GM19468 (cell line): ENCODE measurements at regions not wholly inside any gene's neighbourhood (a gene's known extent, or its start where the extent isn't known, plus 50 kb on each side); places are given as distances from the start of the nearest gene placed in this dataset.
"Not testable (repeated sequence)": the region's sequence is repeated elsewhere in the genome, so short reads cannot be mapped to it uniquely, and the experiment has no call there.

Experiments used
- ATAC-seq: cut with Tn5 transposase; IDR thresholded peaks from one replicate; pipeline ENCODE4 v1.9.1; 2021; ENCODE audit warnings: mild to moderate bottlenecking, moderate library complexity, moderate number of reproducible peaks; ENCODE audit not compliant: unreplicated experiment; ENCODE audit errors: extremely low read depth

DNA sequence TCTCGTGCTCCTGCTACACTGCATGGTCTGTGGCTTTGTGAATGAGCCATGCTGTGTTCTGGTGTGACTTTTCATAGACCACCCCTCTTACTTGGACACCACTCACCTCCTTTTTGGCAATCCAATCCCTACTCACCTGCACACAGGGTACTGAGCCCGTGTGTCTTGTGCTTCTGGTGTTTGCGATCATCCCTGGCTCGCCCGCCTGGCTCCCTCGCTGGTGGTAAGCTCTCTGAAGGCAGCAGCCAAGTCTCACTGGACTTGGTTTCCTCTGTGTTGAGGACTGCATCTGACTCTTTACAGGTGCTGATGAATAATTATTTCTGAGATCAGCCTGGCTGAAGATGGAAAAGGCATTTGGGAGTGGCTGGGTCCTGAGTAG is 276.8 kb downstream of the TSN start:
- no peak for ATAC-seq

DNA sequence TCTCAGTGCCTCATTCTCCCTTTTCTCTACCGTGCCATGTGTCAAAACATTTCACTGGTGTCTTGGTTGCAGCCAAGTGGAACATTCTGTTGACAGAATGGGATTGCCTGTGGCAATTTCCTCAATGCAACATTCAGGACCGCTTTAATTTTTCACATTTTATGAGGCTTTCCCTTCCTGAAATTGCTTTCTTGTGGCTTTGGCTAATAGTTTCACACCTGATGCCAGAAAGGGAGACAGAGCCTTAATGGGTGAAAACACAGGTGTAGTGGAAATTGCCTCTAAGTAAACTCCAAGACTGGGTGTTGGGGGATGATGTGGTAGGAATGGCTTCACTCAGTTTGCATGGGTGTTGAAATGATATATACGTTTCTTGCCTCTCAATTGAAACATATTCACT is 278.3 kb downstream of the TSN start:
- no peak for ATAC-seq

DNA sequence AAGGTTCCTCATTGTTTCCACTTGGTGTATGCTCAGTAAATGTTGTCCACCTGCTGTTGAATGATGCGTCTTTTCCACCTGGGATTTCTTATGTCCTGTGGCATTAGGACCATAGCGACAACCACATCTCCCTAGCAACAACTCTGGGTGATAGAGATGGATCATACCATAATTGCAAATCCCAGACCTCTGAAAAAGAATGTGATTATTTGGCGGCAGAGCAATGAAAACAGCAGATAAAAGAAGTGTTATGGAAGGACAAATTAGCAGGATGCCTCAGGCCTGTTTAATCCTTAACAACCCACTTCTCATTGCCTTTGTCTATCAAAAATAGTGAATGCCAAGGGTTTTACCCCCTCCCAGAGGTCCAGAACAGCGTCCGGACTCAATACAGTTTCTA is 278.9 kb downstream of the TSN start:
- no peak for ATAC-seq

DNA sequence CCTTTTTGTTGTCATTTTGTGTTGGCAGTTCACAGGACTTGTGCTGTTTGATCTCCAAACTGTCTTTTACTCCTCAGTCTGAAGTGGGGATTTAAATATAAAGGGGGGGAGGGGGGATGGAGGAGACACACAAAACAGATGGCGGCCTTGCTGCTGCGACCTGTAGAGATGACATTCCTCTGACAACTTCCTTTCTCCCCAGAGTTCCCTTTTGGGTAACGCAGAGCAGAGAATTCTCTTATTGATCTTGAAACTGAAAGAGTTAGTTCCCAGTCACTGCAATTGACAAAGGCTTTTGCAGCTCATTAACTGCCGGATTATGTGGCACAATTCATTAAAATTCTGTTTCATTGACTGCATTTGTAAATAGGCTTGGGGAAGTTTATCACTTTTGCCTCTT is 279.3 kb downstream of the TSN start:
- no peak for ATAC-seq

DNA sequence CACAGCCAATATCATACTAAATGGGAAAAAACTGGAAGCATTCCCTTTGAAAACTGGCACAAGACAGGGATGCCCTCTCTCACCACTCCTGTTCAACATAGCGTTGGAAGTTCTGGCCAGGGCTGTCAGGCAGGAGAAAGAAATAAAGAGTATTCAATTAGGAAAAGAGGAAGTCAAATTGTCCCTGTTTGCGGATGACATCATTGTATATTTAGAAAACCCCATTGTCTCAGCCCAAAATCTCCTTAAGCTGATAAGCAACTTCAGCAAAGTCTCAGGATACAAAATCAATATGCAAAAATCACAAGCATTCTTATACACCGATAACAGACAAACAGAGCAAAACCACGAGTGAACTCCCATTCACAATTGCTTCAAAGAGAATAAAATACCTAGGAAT is 283.4 kb downstream of the TSN start:
- not testable (repeated sequence) for ATAC-seq

DNA sequence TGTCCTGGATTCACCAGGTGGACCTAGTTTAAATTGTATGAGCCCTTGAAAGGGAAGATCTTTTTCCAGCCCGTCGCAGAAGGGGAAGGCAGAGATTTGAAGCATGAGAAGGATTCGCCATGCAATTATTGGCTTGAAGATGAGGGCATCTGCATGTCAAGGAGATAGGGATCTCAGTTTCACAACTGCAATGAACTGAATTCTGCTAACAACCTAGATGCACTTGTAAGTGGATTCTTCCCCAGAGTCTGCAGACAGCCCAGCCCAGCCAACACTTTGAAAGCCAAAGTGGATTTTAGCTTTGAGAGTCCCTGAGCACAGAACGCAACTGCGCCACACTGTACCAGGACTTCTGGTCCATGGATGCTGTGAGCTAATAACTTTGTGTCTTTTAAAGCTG is 286.0 kb downstream of the TSN start:
- ATAC-seq, result no peak

DNA sequence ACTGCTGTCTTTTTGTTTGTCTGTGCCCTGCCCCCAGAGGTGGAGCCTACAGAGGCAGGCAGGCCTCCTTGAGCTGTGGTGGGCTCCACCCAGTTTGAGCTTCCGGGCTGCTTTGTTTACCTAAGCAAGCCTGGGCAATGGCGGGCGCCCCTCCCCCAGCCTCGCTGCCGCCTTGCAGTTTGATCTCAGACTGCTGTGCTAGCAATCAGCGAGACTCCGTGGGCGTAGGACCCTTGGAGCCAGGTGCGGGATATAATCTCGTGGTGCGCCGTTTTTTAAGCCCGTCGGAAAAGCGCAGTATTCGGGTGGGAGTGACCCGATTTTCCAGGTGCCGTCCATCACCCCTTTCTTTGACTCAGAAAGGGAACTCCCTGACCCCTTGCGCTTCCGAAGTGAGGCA is 296.2 kb downstream of the TSN start:
- not testable (repeated sequence) for ATAC-seq

DNA sequence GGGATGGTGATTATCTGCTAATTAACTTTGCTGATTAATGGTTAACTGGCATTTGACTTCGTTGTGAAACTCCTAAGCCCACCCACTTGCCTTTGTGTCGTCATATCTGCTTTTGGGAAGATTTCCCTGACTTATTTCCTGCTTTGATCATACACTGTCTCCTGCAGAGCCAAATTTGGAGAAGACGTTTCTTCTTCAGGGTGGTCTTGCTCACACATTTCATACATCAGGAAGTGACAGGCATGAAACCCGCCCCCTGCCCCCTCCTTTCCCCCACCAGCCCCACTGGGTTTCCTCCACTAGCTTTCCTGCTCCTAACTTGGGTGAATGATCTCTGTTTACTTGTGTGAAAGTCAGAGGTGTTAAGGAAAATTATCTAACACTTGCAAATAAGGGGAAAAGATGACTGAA is 300.1 kb downstream of the TSN start:
- ATAC-seq, result no peak

DNA sequence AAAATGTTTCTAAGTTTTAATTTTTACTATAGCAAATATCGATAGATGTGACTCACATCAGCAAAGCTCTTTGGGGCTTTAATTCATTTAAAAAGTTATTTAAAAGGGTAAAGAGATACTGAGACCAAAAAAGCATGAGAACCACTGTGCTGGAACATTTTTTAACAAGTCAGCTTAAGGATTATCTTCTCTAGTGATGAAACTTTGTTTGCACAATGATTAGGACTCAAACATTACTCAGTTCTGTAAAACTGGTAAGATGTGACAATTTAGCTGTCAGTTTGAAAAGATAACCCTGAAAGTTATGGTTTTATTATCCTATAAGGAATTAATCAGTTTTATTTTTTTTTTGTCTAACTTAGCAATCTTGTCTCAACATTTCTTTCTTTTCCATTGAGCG is 301.4 kb downstream of the TSN start:
- no peak for ATAC-seq

DNA sequence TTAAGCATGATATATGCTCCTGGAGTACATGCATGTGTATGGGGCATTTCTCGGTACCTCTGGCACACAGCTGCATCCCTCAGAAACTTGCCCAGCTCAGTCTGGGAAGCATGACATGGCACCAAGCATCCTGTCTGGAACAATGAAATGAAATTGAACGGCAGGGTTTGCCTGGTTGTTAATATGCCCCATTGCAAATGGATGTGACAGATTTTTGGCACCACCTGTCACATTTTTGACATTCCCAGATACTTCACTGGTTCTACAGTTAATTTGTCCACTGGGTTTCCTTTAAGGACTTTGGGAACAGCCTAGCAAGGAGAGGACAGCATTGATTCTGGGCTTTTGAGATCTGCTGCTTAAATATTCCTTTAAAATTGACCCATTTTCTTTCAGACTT is 305.8 kb downstream of the TSN start:
- no peak for ATAC-seq

DNA sequence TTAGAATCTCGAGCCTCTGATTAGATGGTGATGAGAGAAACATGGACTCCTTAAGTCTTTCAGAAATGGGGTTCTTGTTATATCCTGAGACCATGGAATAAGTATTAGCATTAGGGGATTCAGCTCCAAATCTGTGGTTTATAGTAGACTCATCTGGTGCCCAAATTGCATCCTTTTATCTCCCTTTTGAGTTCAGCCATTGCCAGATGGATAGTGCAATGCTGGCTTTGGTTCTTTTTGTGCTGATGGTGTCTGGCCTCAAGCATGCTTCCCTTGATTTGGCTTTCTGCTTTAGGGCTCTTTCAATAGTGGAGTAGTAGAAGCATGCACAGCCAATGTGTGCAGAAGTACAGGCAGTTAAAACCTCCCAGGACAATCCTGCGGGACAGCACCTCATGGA is 306.4 kb downstream of the TSN start:
- no peak for ATAC-seq

DNA sequence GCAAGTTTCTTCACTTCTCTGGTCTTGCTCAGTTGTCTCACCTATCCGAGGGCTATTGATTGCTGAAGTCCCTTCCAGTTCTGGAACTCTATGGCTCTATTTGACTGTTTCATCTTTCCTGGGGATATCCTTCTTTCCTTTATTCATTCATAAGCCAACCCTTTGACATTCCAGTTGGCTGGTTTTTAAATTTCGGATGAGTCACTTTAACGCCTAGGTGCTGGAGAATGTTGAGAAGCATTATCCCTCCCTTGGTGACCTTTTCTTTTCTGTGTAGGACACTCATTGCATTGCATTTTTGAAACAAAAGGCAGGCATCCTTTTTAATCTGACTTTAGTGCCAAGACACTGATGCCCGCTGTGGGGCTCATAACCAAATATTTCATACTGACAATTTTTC is 307.1 kb downstream of the TSN start:
- no peak for ATAC-seq

DNA sequence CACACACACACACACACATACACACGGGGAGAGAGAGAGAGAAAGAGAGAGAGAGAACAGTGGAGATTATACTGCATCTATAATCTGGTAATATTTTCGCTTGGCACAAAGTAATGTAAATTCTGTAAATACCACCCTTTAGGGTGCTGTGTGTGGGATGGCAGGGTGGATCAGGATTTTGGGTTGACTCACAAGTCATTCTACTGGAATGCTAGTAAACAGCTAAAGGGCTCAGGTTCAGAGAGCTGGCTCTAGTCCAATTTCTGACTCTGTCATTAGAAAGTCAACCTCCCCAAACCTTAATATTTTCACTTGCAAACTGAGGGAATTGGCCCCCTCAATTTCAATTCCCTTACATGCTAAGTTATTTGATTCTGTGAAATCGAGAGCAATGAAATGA is 308.3 kb downstream of the TSN start:
- no peak for ATAC-seq

DNA sequence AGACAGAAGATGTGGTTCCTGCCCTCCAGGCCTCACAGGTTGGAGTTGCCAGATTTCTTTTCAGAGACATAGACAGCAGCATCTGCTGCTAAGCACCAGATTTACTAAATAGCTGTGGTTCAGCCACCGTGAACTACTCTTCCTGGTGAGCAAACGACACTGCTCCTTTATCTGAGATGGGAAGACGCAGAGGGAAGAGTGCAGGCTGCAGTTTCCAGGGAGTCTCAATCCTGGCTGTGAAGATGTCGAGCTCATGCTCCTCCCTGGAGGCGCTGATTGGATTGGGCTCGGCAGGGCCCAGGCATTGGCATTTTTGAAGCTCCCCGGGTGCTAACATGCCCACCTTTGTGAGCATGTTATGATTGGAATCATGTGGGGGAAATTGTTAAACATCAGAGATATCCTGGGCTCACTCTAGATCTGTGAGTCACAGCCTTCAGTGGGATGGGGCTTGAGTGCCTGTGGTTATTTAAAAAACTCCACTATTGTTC is 314.8 kb downstream of the TSN start:
- no peak for ATAC-seq

DNA sequence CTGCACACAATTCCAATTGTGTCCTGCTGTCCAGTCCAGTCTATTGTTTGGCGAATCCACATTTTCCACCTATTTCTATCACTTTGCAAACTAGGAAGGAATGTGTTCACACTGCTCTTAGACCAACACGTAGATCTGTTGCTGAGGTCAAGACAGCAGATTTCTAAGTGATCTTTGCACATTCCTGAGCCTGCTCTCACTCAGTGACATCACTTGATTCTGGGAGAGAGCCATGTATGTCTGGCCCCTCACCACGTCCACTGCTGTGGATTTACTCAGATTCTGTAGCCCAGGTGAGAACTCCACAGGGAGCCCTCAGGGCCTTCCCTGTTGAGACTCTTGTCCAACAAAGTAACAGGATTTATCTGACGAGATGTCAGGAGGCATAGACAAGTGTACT is 317.2 kb downstream of the TSN start:
- no peak for ATAC-seq

DNA sequence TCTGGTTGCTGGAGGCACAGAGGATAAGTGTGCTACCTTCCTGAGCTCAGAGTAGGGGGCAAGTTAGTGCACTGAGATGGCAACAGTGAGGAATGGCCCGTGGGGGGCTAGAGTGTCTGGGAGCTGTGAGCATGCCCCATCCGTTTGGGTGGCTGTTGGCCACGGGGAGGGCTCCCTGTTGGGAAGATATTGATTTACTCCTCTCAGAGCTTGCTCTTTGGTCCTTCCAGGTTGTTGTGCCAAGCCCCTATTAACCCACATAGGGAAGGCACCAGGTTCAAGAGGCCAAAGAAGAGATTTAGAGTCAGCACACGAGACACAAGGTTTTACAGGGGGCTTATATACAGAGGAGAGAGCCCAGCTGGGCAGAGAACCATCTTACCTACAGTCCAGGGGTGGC is 318.8 kb downstream of the TSN start:
- ATAC-seq, result no peak

DNA sequence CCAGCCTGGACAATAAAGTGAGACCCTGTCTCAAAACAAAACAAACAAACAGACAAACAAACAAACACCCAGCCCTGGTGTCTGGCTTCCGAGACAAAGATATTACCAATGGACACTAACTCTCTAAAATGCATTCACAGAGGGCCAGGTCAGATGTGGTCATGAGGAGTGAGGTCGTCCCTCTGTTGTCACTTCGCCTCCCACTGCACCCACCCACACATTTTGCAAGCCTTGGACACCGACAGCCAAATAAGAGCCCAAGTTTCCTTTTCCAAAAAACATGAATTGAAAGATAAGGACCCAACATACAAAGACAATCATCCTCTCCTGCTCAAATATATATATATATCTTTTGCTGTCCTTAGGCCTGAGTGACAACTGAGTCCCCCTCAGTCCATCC is 319.9 kb downstream of the TSN start:
- ATAC-seq, result no peak

DNA sequence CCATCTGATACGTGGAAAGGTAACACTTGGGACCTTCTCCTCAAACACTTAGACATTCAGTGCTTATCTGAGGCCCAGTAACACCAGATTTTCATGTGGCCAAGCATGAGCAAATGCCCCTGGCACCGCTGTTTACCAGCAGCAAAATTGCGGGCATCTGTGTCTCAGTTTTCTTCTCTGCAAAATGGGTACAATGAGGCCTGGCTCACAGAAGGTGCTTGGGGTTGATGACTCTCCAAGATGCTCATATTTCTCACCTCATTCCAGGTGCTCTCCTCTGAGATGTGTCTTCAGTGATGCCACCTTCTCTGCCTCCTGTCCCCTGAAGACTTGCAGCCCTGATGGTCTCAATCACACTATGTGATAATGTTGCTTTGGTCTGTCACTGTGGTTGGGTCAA is 321.7 kb downstream of the TSN start:
- ATAC-seq, result no peak

DNA sequence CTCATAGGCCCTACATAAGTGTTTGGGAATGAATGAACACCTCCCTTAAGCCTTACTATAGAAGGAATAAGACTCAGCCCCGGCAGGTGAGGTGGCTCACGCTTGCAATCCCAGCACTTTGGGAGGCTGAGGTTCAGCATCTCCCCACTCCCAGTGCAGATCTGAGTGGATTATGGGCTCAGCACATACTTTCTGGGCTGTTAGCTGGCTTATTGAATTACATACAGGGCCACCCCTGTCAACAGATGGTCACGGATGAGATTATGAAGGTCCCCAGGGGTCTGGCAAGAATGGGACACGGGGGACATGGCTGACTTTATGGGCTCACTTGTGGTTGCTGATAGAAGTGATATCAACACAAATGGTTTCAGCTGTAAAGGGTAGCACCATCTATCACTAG is 322.3 kb downstream of the TSN start:
- ATAC-seq, result no peak

DNA sequence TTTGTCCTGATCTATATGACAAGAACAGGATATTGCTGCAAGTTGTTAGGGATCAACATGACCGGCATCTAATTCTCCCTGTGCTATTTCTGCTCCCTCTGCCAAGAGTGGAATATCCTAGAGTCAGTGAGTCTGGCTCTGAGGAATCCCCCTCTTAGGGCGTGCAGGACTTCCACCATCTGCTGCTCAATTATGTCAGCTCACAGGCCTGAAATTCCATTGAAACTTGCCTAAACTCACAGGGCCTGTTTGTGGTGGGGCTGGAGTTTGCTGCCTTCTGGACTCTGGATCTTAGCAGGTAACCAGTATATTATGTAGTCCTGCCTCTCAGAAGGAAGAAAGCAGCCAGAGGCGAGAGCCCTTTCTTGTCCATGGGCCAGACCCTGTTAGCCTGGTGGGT is 323.0 kb downstream of the TSN start:
- ATAC-seq, result no peak

DNA sequence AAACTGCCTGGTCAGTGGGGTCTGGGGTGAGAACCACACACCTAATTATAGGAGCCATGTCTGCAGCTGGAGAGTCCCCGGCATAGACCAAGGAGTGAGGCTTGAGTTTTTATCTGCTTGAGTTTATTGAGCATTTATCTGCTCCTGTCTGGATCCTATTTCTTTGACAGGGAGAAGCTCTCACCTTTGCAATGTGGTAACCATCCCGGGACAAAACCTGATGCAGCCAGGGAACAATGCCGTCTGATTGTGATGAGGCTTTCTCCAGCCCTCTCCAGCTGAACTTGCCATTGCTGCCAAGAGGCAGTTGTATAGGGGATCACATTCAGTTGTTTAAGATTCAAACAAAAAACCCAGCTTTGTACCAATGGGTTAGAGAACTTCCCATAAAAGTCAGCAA is 324.4 kb downstream of the TSN start:
- ATAC-seq, result no peak

DNA sequence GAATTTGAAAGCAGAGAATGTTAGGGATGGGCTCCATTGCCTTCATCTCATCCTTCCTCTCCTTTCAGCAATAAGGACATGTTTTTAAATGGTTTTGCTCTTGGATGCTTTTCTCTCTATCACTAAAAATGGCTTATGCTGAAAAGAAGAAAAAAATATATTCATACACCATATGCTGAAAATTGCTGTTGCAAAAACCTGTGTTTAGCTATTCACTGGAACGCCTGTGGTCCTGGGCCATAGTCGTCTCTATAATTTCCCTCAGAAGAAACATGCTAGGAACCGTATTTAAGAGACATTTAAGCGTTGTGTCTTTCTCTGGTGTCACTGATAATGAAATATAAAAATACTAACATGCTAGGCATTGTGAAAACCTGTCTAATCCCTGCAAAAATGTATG is 324.9 kb downstream of the TSN start:
- no peak for ATAC-seq

DNA sequence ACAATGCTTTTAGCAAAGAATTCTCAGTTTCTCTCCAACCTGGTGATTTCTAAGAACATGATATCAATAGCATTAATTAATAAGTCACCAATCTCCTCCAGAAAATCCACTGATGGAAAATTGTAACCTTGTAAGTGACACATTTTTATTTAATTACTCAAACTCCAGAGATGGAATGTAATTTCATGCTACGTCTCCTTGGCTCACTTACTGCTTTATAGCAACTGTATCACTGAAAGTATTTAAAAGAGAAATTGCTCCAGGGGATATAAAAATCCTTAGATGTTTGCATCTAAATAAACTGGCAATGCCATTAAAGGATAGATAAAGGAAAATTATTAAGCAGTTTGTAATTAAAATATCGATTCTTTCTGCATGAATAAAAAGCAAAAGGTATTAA is 325.4 kb downstream of the TSN start:
- ATAC-seq, result no peak
